ENCODE measurements at regions not wholly inside any gene's neighbourhood (a gene's known extent, or its start where the extent isn't known, plus 50 kb on each side); places are given as distances from the start of the nearest gene placed in this dataset.

GRCh38 chr2:212713681-212714080, 175.1 kb upstream of the ERBB4 start:
- no peak for DNase-seq (ENCODE audit: extremely low read depth in 1 of 2, low read depth in 1 of 2)

- no peak for DNase-seq (ENCODE audit: extremely low read depth in 1 of 2, low read depth in 1 of 2)
Observed at GRCh38 chr2:212712991-212713390, 174.4 kb upstream of the ERBB4 start.

- DNase-seq (ENCODE audit: extremely low read depth in 1 of 2, low read depth in 1 of 2) = no peak
Observed at GRCh38 chr2:212712466-212712865, 173.9 kb upstream of the ERBB4 start.

GRCh38 chr2:212711856-212712255, 173.3 kb upstream of the ERBB4 start:
- no peak for DNase-seq (ENCODE audit: extremely low read depth in 1 of 2, low read depth in 1 of 2)

- DNase-seq (ENCODE audit: extremely low read depth in 1 of 2, low read depth in 1 of 2) = no peak
Observed at GRCh38 chr2:212709280-212709679, 170.7 kb upstream of the ERBB4 start.

- DNase-seq (ENCODE audit: extremely low read depth in 1 of 2, low read depth in 1 of 2) = no peak
Observed at GRCh38 chr2:212708355-212708754, 169.8 kb upstream of the ERBB4 start.

- no peak for DNase-seq (ENCODE audit: extremely low read depth in 1 of 2, low read depth in 1 of 2)
Observed at GRCh38 chr2:212695426-212695825, 156.8 kb upstream of the ERBB4 start.

GRCh38 chr2:212694398-212694797, 155.8 kb upstream of the ERBB4 start:
- DNase-seq (ENCODE audit: extremely low read depth in 1 of 2, low read depth in 1 of 2) = no peak

- no peak for DNase-seq (ENCODE audit: extremely low read depth in 1 of 2, low read depth in 1 of 2)
Observed at GRCh38 chr2:212692466-212692865, 153.9 kb upstream of the ERBB4 start.

GRCh38 chr2:212686285-212686895, 147.8 kb upstream of the ERBB4 start:
- peak in 1 of 2 donors; percentile 37 for DNase-seq (ENCODE audit: extremely low read depth in 1 of 2, low read depth in 1 of 2)

GRCh38 chr2:212683346-212684097, 144.9 kb upstream of the ERBB4 start:
- DNase-seq (ENCODE audit: extremely low read depth in 1 of 2, low read depth in 1 of 2) = no peak

- DNase-seq (ENCODE audit: extremely low read depth in 1 of 2, low read depth in 1 of 2) = no peak
Observed at GRCh38 chr2:212682937-212683336, 144.3 kb upstream of the ERBB4 start.

- DNase-seq (ENCODE audit: extremely low read depth in 1 of 2, low read depth in 1 of 2) = no peak
Observed at GRCh38 chr2:212677466-212677865, 138.9 kb upstream of the ERBB4 start.

- DNase-seq (ENCODE audit: extremely low read depth in 1 of 2, low read depth in 1 of 2) = no peak
Observed at GRCh38 chr2:212672186-212672585, 133.6 kb upstream of the ERBB4 start.

- no peak for DNase-seq (ENCODE audit: extremely low read depth in 1 of 2, low read depth in 1 of 2)
Observed at GRCh38 chr2:212669761-212670160, 131.2 kb upstream of the ERBB4 start.

GRCh38 chr2:212667751-212668316, 129.2 kb upstream of the ERBB4 start:
- DNase-seq (ENCODE audit: extremely low read depth in 1 of 2, low read depth in 1 of 2) = no peak

GRCh38 chr2:212665948-212666347, 127.3 kb upstream of the ERBB4 start:
- no peak for DNase-seq (ENCODE audit: extremely low read depth in 1 of 2, low read depth in 1 of 2)

- DNase-seq (ENCODE audit: extremely low read depth in 1 of 2, low read depth in 1 of 2) = no peak
Observed at GRCh38 chr2:212659441-212659840, 120.8 kb upstream of the ERBB4 start.

GRCh38 chr2:212649646-212650045, 111.0 kb upstream of the ERBB4 start:
- no peak for DNase-seq (ENCODE audit: extremely low read depth in 1 of 2, low read depth in 1 of 2)

- no peak for DNase-seq (ENCODE audit: extremely low read depth in 1 of 2, low read depth in 1 of 2)
Observed at GRCh38 chr2:212646698-212647366, 108.2 kb upstream of the ERBB4 start.

GRCh38 chr2:212644195-212644837, 105.7 kb upstream of the ERBB4 start:
- DNase-seq (ENCODE audit: extremely low read depth in 1 of 2, low read depth in 1 of 2) = no peak
